Cardiac muscle cell (in vitro differentiated cells and primary cell): ENCODE measurements at regions not wholly inside any gene's neighbourhood (a gene's known extent, or its start where the extent isn't known, plus 50 kb on each side); places are given as distances from the start of the nearest gene placed in this dataset.
"Not testable (repeated sequence)": the region's sequence is repeated elsewhere in the genome, so short reads cannot be mapped to it uniquely, and the experiment has no call there.

ENCODE experiments used
- DNase-seq, 2 donors: peaks; one replicate each; pipeline versions ENCODE4 v3.0.0 to v3.0.0-alpha.2; 2010 to 2017; ENCODE audit warnings: low read depth in 1 of 2, low spot score in 1 of 2
- H3K27ac ChIP-seq: fragments of 200-600 bp; sonication (generic); 2 replicates; pipeline ENCODE4 v1.5.1; 2016
- H3K27me3 ChIP-seq: fragments of 200-600 bp; sonication (generic); 2 replicates; pipeline ENCODE4 v1.6.0; 2016; ENCODE audit warnings: control low read depth
- H3K36me3 ChIP-seq: fragments of 200-600 bp; sonication (generic); 2 replicates; pipeline ENCODE4 v1.5.1; 2016; ENCODE audit warnings: control low read depth
- H3K4me1 ChIP-seq: fragments of 200-600 bp; sonication (generic); 2 replicates; pipeline ENCODE4 v1.8.1; 2017; ENCODE audit warnings: low read depth, mild to moderate bottlenecking, mixed run types
- H3K4me3 ChIP-seq: fragments of 200-600 bp; sonication (generic); 2 replicates; pipeline ENCODE4 v1.5.1; 2016; ENCODE audit warnings: mild to moderate bottlenecking
- H3K9me3 ChIP-seq: fragments of 200-600 bp; sonication (generic); 2 replicates; pipeline ENCODE4 v1.5.1; 2017; ENCODE audit warnings: low read depth, mild to moderate bottlenecking, control low read depth
- CTCF ChIP-seq: IDR thresholded peaks from 2 replicates; pipeline ENCODE4 v1.5.1; 2012; ENCODE audit warnings: low read depth, mild to moderate bottlenecking, low read length

- Histone ChIP-seq H3K27me3 (no peaks in the 10 kb centered on the region), H3K4me1 (no peaks in the 10 kb centered on the region), H3K9me3 (no peaks in the 10 kb centered on the region), H3K27ac (no peak overlapping the region), H3K4me3 (no peak overlapping the region), H3K36me3 (no peaks in the 10 kb centered on the region)
- no peak for TF ChIP-seq CTCF
- DNase-seq = no peak
Measured at GRCh38 chr10:7056216-7056615, 354.6 kb downstream of the SFMBT2 start.

GRCh38 chr10:7054915-7055314, 355.9 kb downstream of the SFMBT2 start:
- no peak for TF ChIP-seq CTCF
- peak in 1 of 2 donors; percentile 7 for DNase-seq
- H3K27me3 ChIP-seq = no peaks in the 10 kb centered on the region

GRCh38 chr10:7053195-7053594, 357.6 kb downstream of the SFMBT2 start:
- no peak for TF ChIP-seq CTCF
- DNase-seq = no peak
- Histone ChIP-seq H3K27ac (no peak overlapping the region), H3K4me3 (no peak overlapping the region), H3K36me3 (no peaks in the 10 kb centered on the region), H3K4me1 (no peaks in the 10 kb centered on the region), H3K27me3 (no peaks in the 10 kb centered on the region), H3K9me3 (no peaks in the 10 kb centered on the region)

More at GRCh38 chr10:7054915-7055314, 355.9 kb downstream of the SFMBT2 start:
- no peaks in the 10 kb centered on the region for H3K9me3 ChIP-seq
- H3K4me1 ChIP-seq = no peaks in the 10 kb centered on the region
- H3K4me3 ChIP-seq = no peak overlapping the region
- H3K36me3 ChIP-seq = no peaks in the 10 kb centered on the region
- no peak overlapping the region for H3K27ac ChIP-seq

GRCh38 chr10:7050024-7050423, 360.8 kb downstream of the SFMBT2 start:
- not testable (repeated sequence) for H3K4me3 ChIP-seq, H3K9me3 ChIP-seq, H3K36me3 ChIP-seq, DNase-seq, H3K4me1 ChIP-seq, H3K27me3 ChIP-seq, H3K27ac ChIP-seq

- no peaks in the 10 kb centered on the region for H3K4me1 ChIP-seq
- H3K4me3 ChIP-seq = no peak overlapping the region
- H3K27me3 ChIP-seq = no peaks in the 10 kb centered on the region
- TF ChIP-seq CTCF = no peak
- H3K9me3 ChIP-seq = no peaks in the 10 kb centered on the region
- no peaks in the 10 kb centered on the region for H3K36me3 ChIP-seq
- no peak for DNase-seq
- H3K27ac ChIP-seq = no peak overlapping the region
Measured at GRCh38 chr10:7048061-7048460, 362.8 kb downstream of the SFMBT2 start.

- no peak overlapping the region for H3K27ac ChIP-seq
- H3K27me3 ChIP-seq = no peaks in the 10 kb centered on the region
- H3K9me3 ChIP-seq = no peaks in the 10 kb centered on the region
- DNase-seq = no peak
- H3K4me1 ChIP-seq = no peaks in the 10 kb centered on the region
- H3K36me3 ChIP-seq = no peaks in the 10 kb centered on the region
- no peak for TF ChIP-seq CTCF
- H3K4me3 ChIP-seq = no peak overlapping the region
Measured at GRCh38 chr10:7046615-7047014, 364.2 kb downstream of the SFMBT2 start.
